Aorta (tissue), 5 donors: ENCODE measurements at regions not wholly inside any gene's neighbourhood (a gene's known extent, or its start where the extent isn't known, plus 50 kb on each side); places are given as distances from the start of the nearest gene placed in this dataset.
A peak's percentile ranks its signal among the peaks of the same experiment; 100 is the strongest.

Experiments
- ATAC-seq: fragments of 200-7000 bp; cut with Tn5 transposase; one replicate; pipeline ENCODE4 v1.9.1; 2022; ENCODE audit warnings: moderate library complexity; ENCODE audit not compliant: low FRiP score
- DNase-seq, 2 donors: peaks; one replicate each; pipeline ENCODE4 v3.0.0-alpha.2; 2020
- H3K27ac ChIP-seq, 2 donors: one replicate each; pipeline ENCODE4 v1.5.1; 2013; ENCODE audit warnings: low read length in 2 of 2, mild to moderate bottlenecking in 2 of 2, moderate library complexity in 2 of 2, control low read depth in 1 of 2, inconsistent platforms in 1 of 2, low read depth in 1 of 2
- H3K27me3 ChIP-seq, 2 donors: one replicate each; pipeline ENCODE4 v1.6.1; 2013; ENCODE audit warnings: control low read depth in 1 of 2, low read length in 1 of 2, mild to moderate bottlenecking in 1 of 2, moderate library complexity in 1 of 2; ENCODE audit not compliant: insufficient read depth in 2 of 2, control insufficient read depth in 1 of 2
- H3K36me3 ChIP-seq, 2 donors: one replicate each; pipeline ENCODE4 v1.6.1; 2013; ENCODE audit warnings: control low read depth in 1 of 2, low read length in 1 of 2, mild to moderate bottlenecking in 1 of 2; ENCODE audit not compliant: insufficient read depth in 2 of 2, control insufficient read depth in 1 of 2
- H3K4me1 ChIP-seq, 2 donors: one replicate each; pipeline ENCODE4 v1.6.1; 2013; ENCODE audit warnings: low read length in 2 of 2, control low read depth in 1 of 2, mild to moderate bottlenecking in 1 of 2, moderate library complexity in 1 of 2; ENCODE audit not compliant: insufficient read depth in 2 of 2, control insufficient read depth in 1 of 2
- H3K4me3 ChIP-seq, 2 donors: one replicate each; pipeline ENCODE4 v1.5.1; 2013; ENCODE audit warnings: low read length in 2 of 2, control low read depth in 1 of 2, mild to moderate bottlenecking in 1 of 2
- H3K9me3 ChIP-seq: one replicate; pipeline ENCODE4 v1.6.1; 2013; ENCODE audit warnings: mild to moderate bottlenecking, low read length; ENCODE audit not compliant: control insufficient read depth
- WGBS, 2 donors: extraction: QIAGEN DNeasy Blood & Tissue Kit; methylation state at CpG; one replicate each; pipeline ENCODE4 v1.1.7; 2013; 5-methylcytosine and 5-hydroxymethylcytosine counted together
- intact Hi-C, 2 donors: fragments of 100-400 bp; cut with DNase I; formaldehyde crosslinking; loops; one replicate each; pipeline versions ENCODE4 v1.14.2 to v1.15.0; 2022
- donor health status: healthy with polysubstance abuse.
- donor health status: Bipolar disorder and iron deficiency.
- donor health status: DM: no; HTN: no; CAD: no.
- donor health status: DM: no; HTN: no; CAD: no.
- donor health status: DM: yes; HTN: yes; CAD: no.

- H3K27ac ChIP-seq: no peak overlapping the region
- WGBS, 2 donors: 71 to 73% methylated on average over 6 of the region's 6 CpGs
- ATAC-seq (peak; percentile 15), DNase-seq (peak in 1 of 2 donors; percentile 42)
- H3K4me3 ChIP-seq: no peak overlapping the region
- intact Hi-C loops: no loop called here
- H3K4me1 ChIP-seq: no peaks in the 10 kb centered on the region
- no peaks in the 10 kb centered on the region for H3K36me3 ChIP-seq
- H3K27me3 ChIP-seq: no peaks in the 10 kb centered on the region
- H3K9me3 ChIP-seq: no peaks in the 10 kb centered on the region
These were observed 380.2 kb downstream of the OR4C45 start for GRCh38 chr11:50412832-50413231.

- Histone ChIP-seq H3K36me3 (no peaks in the 10 kb centered on the region), H3K4me1 (no peaks in the 10 kb centered on the region), H3K4me3 (no peak overlapping the region), H3K9me3 (peaks cover 1% of the 10 kb centered on the region), H3K27ac (no peak overlapping the region), H3K27me3 (no peaks in the 10 kb centered on the region)
- intact Hi-C loops: no loop called here
- no peak for ATAC-seq
- WGBS, 2 donors: 31 to 47% methylated on average over 4 of the region's 4 CpGs
- DNase-seq: no peak
These were observed 390.5 kb downstream of the OR4C45 start for GRCh38 chr11:50423208-50423607.
